HFFc6 (cell line): ENCODE measurements at regions not wholly inside any gene's neighbourhood (a gene's known extent, or its start where the extent isn't known, plus 50 kb on each side); places are given as distances from the start of the nearest gene placed in this dataset.

ENCODE experiments used
- DNase-seq: peaks from one replicate; pipeline ENCODE4 v3.0.0-alpha.2; 2018
- H3K27ac Mint-ChIP-seq: 2 replicates; pipeline ENCODE4 v1.8.0; 2020; ENCODE audit warnings: mild to moderate bottlenecking, mixed read lengths
- H3K27me3 Mint-ChIP-seq: 2 replicates; pipeline ENCODE4 v1.8.0; 2021; ENCODE audit warnings: mild to moderate bottlenecking, moderate library complexity, mixed read lengths; ENCODE audit not compliant: insufficient read depth
- H3K36me3 Mint-ChIP-seq: 2 replicates; pipeline ENCODE4 v1.8.0; 2021; ENCODE audit warnings: low read depth, mixed read lengths
- H3K4me1 Mint-ChIP-seq: 2 replicates; pipeline ENCODE4 v1.8.0; 2020; ENCODE audit warnings: low read depth, mixed read lengths
- H3K4me3 Mint-ChIP-seq: 2 replicates; pipeline ENCODE4 v1.8.0; 2020; ENCODE audit warnings: mild to moderate bottlenecking, moderate library complexity, mixed read lengths
- H3K9me3 Mint-ChIP-seq: 2 replicates; pipeline ENCODE4 v1.8.0; 2020; ENCODE audit warnings: mild to moderate bottlenecking, mixed read lengths
- TF ChIP-seq, protein P1 (sequence below): fragments of 200-600 bp; sonication (generic); IDR thresholded peaks from 2 replicates; pipeline ENCODE4 v1.5.0; 2021; ENCODE audit warnings: antibody characterized with exemption, mild to moderate bottlenecking

DNA sequence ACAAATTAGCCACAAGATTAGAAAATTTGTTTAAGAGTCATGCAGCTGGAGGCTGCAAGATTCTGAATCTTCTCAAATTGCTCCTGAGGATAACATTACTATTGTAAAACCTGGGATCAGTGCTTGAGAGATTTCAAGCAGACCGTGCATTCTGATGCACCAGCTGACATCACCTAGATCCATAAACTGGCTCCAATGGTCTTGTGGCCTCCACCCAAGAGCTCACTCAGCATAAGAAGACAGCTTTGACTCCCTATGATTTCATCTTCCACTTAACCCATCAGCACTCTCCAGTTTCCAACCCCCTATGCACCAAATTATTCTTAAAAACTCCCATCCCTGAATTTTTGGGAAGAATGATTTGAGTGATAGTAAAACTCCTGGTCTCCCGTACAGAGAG, 1007.9 kb upstream of the TENM4 start:
- Mint-ChIP-seq H3K4me3 (no peak overlapping the region), H3K27me3 (peaks cover 2% of the 10 kb centered on the region; the same call in 1 of the 2 replicates), H3K9me3 (peaks cover 41% of the 10 kb centered on the region), H3K27ac (no peak overlapping the region), H3K36me3 (no peaks in the 10 kb centered on the region), H3K4me1 (no peaks in the 10 kb centered on the region)
- DNase-seq, result no peak
- TF ChIP-seq, protein P1, sequence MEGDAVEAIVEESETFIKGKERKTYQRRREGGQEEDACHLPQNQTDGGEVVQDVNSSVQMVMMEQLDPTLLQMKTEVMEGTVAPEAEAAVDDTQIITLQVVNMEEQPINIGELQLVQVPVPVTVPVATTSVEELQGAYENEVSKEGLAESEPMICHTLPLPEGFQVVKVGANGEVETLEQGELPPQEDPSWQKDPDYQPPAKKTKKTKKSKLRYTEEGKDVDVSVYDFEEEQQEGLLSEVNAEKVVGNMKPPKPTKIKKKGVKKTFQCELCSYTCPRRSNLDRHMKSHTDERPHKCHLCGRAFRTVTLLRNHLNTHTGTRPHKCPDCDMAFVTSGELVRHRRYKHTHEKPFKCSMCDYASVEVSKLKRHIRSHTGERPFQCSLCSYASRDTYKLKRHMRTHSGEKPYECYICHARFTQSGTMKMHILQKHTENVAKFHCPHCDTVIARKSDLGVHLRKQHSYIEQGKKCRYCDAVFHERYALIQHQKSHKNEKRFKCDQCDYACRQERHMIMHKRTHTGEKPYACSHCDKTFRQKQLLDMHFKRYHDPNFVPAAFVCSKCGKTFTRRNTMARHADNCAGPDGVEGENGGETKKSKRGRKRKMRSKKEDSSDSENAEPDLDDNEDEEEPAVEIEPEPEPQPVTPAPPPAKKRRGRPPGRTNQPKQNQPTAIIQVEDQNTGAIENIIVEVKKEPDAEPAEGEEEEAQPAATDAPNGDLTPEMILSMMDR, result no peak

DNA sequence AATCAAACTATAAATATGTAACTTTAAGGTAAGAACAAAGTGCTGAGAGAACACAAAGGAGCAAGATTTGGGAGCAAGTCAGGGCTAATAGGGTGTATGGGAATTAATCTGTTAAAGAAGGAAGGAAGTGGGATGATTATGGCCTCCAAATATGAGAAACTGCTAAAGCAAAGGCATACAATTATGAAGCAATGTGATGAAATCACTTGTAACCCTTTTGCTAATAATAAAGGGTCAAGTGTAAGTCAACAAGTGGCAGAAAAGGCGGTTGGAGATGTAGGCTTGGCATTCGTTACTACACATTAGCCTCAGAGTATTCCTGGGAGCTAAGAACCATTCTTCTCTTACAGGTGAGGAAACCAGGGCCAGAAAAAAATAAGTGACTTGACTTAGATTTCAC, 1002.3 kb upstream of the TENM4 start:
- no peak overlapping the region for H3K4me3 Mint-ChIP-seq
- H3K9me3 Mint-ChIP-seq, result peaks cover 36% of the 10 kb centered on the region
- H3K4me1 Mint-ChIP-seq, result no peaks in the 10 kb centered on the region
- H3K27me3 Mint-ChIP-seq, result no peaks in the 10 kb centered on the region
- TF ChIP-seq, protein P1, result no peak
- H3K27ac Mint-ChIP-seq, result no peak overlapping the region
- no peak for DNase-seq
- H3K36me3 Mint-ChIP-seq, result no peaks in the 10 kb centered on the region

DNA sequence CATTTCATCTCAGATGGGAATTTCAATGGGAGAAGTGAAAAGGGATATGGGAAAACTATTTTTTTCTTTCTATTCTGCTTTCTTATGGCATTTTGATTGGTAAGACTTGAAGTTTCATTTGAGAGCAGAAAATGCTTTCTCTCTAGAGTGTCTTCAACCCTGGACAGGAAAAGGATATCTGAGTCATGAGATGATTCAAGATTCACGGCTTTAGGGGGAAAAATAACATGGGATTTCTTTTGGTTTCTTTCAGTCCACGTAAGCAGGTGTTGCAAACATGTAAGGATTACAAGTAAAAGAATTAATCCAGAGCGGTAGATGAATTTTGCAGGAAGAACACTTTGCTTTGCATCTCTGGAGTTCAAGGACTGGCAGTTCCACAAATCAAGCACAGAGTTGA, 1001.0 kb upstream of the TENM4 start:
- no peaks in the 10 kb centered on the region for H3K36me3 Mint-ChIP-seq
- no peak overlapping the region for H3K4me3 Mint-ChIP-seq
- TF ChIP-seq, protein P1, result no peak
- peaks cover 33% of the 10 kb centered on the region for H3K9me3 Mint-ChIP-seq
- H3K27ac Mint-ChIP-seq, result no peak overlapping the region
- DNase-seq, result no peak
- no peaks in the 10 kb centered on the region for H3K27me3 Mint-ChIP-seq
- H3K4me1 Mint-ChIP-seq, result no peaks in the 10 kb centered on the region

DNA sequence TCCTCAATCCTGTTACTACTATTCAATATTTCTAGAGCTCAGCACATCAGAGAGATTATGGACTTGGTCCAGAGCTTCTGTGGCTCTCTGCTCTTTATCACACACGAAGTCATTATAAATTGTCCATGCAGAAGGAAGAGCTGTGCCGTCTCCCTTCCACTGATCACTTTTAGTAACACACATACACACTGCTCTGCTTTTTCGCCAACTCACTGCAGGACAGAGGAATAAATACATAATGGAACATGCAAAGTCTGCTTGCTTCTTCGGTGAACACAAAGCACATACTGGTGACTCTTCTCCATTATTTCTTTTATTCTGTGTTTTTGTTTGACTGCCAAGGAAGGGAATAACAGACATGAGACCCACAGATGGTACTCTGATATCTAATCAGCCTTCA, 1000.0 kb upstream of the TENM4 start:
- TF ChIP-seq, protein P1, result no peak
- no peak overlapping the region for H3K4me3 Mint-ChIP-seq
- DNase-seq, result no peak
- H3K27me3 Mint-ChIP-seq, result no peaks in the 10 kb centered on the region
- H3K4me1 Mint-ChIP-seq, result no peaks in the 10 kb centered on the region
- H3K27ac Mint-ChIP-seq, result no peak overlapping the region
- H3K9me3 Mint-ChIP-seq, result peaks cover 23% of the 10 kb centered on the region
- H3K36me3 Mint-ChIP-seq, result no peaks in the 10 kb centered on the region

DNA sequence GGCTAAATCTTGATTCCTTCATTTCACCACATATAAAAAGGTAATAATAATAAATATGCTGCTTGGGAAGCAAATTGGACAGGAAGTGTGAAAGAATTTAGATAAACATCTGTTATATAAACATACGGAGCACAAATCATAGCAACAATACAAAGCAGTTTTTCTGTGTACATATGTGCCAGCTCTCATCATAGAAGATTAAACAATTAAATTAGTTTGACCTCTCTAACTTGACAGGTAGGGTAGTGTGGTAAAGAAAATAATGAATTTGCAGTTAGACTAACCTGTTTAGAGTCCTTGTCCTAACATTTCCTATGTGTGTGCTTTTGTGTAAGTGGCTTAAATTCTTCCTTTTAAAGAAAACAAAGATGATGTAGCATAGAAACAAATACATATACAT, 995.7 kb upstream of the TENM4 start:
- DNase-seq, result no peak
- Mint-ChIP-seq H3K27ac (no peak overlapping the region), H3K4me1 (no peaks in the 10 kb centered on the region), H3K9me3 (peaks cover 24% of the 10 kb centered on the region), H3K36me3 (no peaks in the 10 kb centered on the region), H3K4me3 (no peak overlapping the region), H3K27me3 (no peaks in the 10 kb centered on the region)
- TF ChIP-seq, protein P1, result no peak

DNA sequence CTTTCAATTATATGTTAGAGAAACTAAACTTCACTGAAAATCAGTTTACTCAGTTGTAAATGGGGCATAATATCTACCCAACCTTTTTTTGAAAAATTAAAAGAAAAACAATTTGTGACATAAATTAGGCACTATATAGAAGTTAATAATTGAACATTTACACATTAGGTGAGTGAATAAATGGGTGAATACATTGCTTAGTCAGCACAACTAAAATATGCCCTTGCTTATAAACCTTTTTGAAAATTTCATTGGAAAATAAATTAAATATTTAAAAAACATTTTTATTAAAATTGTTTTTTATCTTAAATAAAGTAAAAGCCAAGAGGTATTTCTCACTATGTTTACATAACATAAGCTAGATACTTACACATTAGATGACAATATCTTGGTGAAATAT, 994.5 kb upstream of the TENM4 start:
- Mint-ChIP-seq H3K9me3 (peaks cover 24% of the 10 kb centered on the region), H3K27me3 (no peaks in the 10 kb centered on the region), H3K4me1 (no peaks in the 10 kb centered on the region), H3K4me3 (no peak overlapping the region), H3K36me3 (no peaks in the 10 kb centered on the region), H3K27ac (no peak overlapping the region)
- TF ChIP-seq, protein P1, result no peak
- no peak for DNase-seq
